H54 (cell line): ENCODE measurements at regions not wholly inside any gene's neighbourhood (a gene's known extent, or its start where the extent isn't known, plus 50 kb on each side); places are given as distances from the start of the nearest gene placed in this dataset.

Experiments
- DNase-seq: peaks from one replicate; pipeline ENCODE4 v3.0.0; 2011; ENCODE audit warnings: low spot score, mixed read lengths; ENCODE audit not compliant: insufficient read length
- FAIRE-seq: peaks from 3 replicates; lab custom pipeline; 2011; peaks lifted over from hg19 to GRCh38; lab: Jason Lieb, UNC
- POLR2A ChIP-seq: IDR thresholded peaks from 2 replicates; pipeline ENCODE4 v1.6.1; 2011; ENCODE audit warnings: low read depth, mild to moderate bottlenecking, low read length

- no peak for TF ChIP-seq POLR2A
- DNase-seq: no peak
- no peak for FAIRE-seq
Observed at GRCh38 chr14:30156571-30156970, 228.9 kb upstream of the PRKD1 start.

GRCh38 chr14:30158299-30158698 lies 230.7 kb upstream of the PRKD1 start:
- FAIRE-seq: no peak
- DNase-seq: no peak
- TF ChIP-seq POLR2A: no peak

GRCh38 chr14:30159374-30159773 lies 231.7 kb upstream of the PRKD1 start:
- DNase-seq: no peak
- no peak for FAIRE-seq

GRCh38 chr14:30160608-30161007 lies 233.0 kb upstream of the PRKD1 start:
- FAIRE-seq (no peak), DNase-seq (no peak)
- TF ChIP-seq POLR2A: no peak

More at GRCh38 chr14:30159374-30159773, 231.7 kb upstream of the PRKD1 start:
- no peak for TF ChIP-seq POLR2A

- FAIRE-seq: no peak
- no peak for TF ChIP-seq POLR2A
- no peak for DNase-seq
Observed at GRCh38 chr14:30162066-30162465, 234.4 kb upstream of the PRKD1 start.

- TF ChIP-seq POLR2A: no peak
- DNase-seq: no peak
- FAIRE-seq: no peak
Observed at GRCh38 chr14:30165255-30165654, 237.6 kb upstream of the PRKD1 start.

GRCh38 chr14:30177781-30178180 lies 250.1 kb upstream of the PRKD1 start:
- FAIRE-seq: no peak

GRCh38 chr14:30179381-30180130 lies 251.9 kb upstream of the PRKD1 start:
- FAIRE-seq (no peak), DNase-seq (no peak)
- no peak for TF ChIP-seq POLR2A

More at GRCh38 chr14:30177781-30178180, 250.1 kb upstream of the PRKD1 start:
- TF ChIP-seq POLR2A: no peak
- no peak for DNase-seq

GRCh38 chr14:30180219-30180618 lies 252.6 kb upstream of the PRKD1 start:
- TF ChIP-seq POLR2A: no peak
- DNase-seq (no peak), FAIRE-seq (no peak)

GRCh38 chr14:30185832-30186231 lies 258.2 kb upstream of the PRKD1 start:
- no peak for DNase-seq

GRCh38 chr14:30191639-30192279 lies 264.1 kb upstream of the PRKD1 start:
- FAIRE-seq: no peak
- DNase-seq: no peak
- TF ChIP-seq POLR2A: no peak

More at GRCh38 chr14:30185832-30186231, 258.2 kb upstream of the PRKD1 start:
- no peak for FAIRE-seq
- TF ChIP-seq POLR2A: no peak

GRCh38 chr14:30193101-30193500 lies 265.5 kb upstream of the PRKD1 start:
- no peak for TF ChIP-seq POLR2A
- no peak for FAIRE-seq
- DNase-seq: no peak

GRCh38 chr14:30193845-30194501 lies 266.3 kb upstream of the PRKD1 start:
- FAIRE-seq (no peak), DNase-seq (no peak)
- TF ChIP-seq POLR2A: no peak

- FAIRE-seq (no peak), DNase-seq (no peak)
- TF ChIP-seq POLR2A: no peak
Observed at GRCh38 chr14:30194741-30195148, 267.1 kb upstream of the PRKD1 start.
